SU-DHL-6 (cell line): ENCODE measurements at regions not wholly inside any gene's neighbourhood (a gene's known extent, or its start where the extent isn't known, plus 50 kb on each side); places are given as distances from the start of the nearest gene placed in this dataset.

Experiments
- EZH2phosphoT487 ChIP-seq: fragments of 200-600 bp; sonication (generic), shearing (Covaris generic); conservative IDR thresholded peaks from 2 replicates; pipeline ENCODE4 v1.6.1; 2018; ENCODE audit warnings: mild to moderate bottlenecking, antibody characterized with exemption, low read length, moderate library complexity, mixed read lengths
- TF ChIP-seq, protein P1 (sequence below): fragments of 200-600 bp; sonication (generic); IDR thresholded peaks from one replicate; pipeline ENCODE4 v1.5.1; 2017; ENCODE audit warnings: antibody characterized with exemption, mild to moderate bottlenecking, low read length, moderate library complexity; ENCODE audit not compliant: insufficient read depth, poor library complexity, severe bottlenecking

DNA sequence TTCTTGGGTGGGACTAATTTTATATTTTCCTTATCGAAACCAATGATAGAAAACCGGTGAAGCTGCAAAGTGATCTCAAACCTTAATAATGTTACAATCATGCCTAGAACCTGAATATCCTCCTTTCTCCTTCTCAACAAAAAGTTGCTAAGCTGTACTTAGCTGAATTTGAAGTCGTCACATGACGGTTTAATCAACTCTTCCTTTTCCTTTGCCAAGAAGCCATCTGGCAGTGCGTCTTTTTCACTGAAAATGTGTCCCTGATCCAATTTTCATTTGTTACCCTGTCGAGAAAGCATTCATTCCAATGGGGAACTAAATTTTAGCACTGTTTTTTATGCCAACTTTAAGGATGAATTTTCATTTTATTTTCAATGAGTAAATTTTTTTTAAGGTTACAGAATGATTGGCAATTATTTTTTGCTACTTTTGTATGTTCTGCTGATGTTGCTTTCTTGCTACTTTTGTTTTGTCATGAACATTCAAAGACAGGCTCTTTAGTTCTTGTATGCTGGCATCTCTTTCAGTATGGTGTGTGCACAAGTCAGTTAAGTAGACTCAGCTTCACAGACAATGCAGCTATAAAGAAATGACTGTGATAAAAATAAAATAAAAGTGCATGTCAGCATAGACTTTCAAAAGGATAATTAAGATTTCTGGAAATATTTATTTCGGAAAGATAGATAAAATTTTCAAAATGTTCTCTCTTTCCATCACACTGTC, 980.0 kb downstream of the DNAJB9 start:
- TF ChIP-seq, protein P1, sequence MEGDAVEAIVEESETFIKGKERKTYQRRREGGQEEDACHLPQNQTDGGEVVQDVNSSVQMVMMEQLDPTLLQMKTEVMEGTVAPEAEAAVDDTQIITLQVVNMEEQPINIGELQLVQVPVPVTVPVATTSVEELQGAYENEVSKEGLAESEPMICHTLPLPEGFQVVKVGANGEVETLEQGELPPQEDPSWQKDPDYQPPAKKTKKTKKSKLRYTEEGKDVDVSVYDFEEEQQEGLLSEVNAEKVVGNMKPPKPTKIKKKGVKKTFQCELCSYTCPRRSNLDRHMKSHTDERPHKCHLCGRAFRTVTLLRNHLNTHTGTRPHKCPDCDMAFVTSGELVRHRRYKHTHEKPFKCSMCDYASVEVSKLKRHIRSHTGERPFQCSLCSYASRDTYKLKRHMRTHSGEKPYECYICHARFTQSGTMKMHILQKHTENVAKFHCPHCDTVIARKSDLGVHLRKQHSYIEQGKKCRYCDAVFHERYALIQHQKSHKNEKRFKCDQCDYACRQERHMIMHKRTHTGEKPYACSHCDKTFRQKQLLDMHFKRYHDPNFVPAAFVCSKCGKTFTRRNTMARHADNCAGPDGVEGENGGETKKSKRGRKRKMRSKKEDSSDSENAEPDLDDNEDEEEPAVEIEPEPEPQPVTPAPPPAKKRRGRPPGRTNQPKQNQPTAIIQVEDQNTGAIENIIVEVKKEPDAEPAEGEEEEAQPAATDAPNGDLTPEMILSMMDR: no peak
- TF ChIP-seq EZH2phosphoT487: no peak
